ENCODE measurements at regions not wholly inside any gene's neighbourhood (a gene's known extent, or its start where the extent isn't known, plus 50 kb on each side); places are given as distances from the start of the nearest gene placed in this dataset.
"Not testable (repeated sequence)": the region's sequence is repeated elsewhere in the genome, so short reads cannot be mapped to it uniquely, and the experiment has no call there.

- no peaks in the 10 kb centered on the region for H3K36me3 Mint-ChIP-seq (ENCODE audit: low read depth)
- H3K9me3 Mint-ChIP-seq (ENCODE audit: low read depth): peaks cover 44% of the 10 kb centered on the region
- H3K27me3 Mint-ChIP-seq (ENCODE audit: low read depth): no peaks in the 10 kb centered on the region
- no peak overlapping the region for H3K4me3 Mint-ChIP-seq (ENCODE audit: unreplicated experiment)
- TF ChIP-seq CTCF (IDR thresholded peaks at IDR 0.05): no peak
- no peak for DNase-seq (ENCODE audit: low spot score)
- H3K4me1 Mint-ChIP-seq (ENCODE audit: low read depth): no peaks in the 10 kb centered on the region
- no peak overlapping the region for H3K27ac Mint-ChIP-seq (ENCODE audit: unreplicated experiment)
Observed at GRCh38 chrX:125678258-125678657, 358.6 kb downstream of the TEX13C start.

- Mint-ChIP-seq H3K4me1 (ENCODE audit: low read depth) (no peaks in the 10 kb centered on the region), H3K36me3 (ENCODE audit: low read depth) (no peaks in the 10 kb centered on the region), H3K27ac (ENCODE audit: unreplicated experiment) (no peak overlapping the region), H3K27me3 (ENCODE audit: low read depth) (no peaks in the 10 kb centered on the region), H3K4me3 (ENCODE audit: unreplicated experiment) (no peak overlapping the region), H3K9me3 (ENCODE audit: low read depth) (peaks cover 52% of the 10 kb centered on the region)
- no peak for DNase-seq (ENCODE audit: low spot score)
- no peak for TF ChIP-seq CTCF (IDR thresholded peaks at IDR 0.05)
Observed at GRCh38 chrX:125680366-125680765, 360.7 kb downstream of the TEX13C start.

GRCh38 chrX:125681058-125681457 is 361.4 kb downstream of the TEX13C start:
- Mint-ChIP-seq H3K4me1 (ENCODE audit: low read depth) (no peaks in the 10 kb centered on the region), H3K36me3 (ENCODE audit: low read depth) (no peaks in the 10 kb centered on the region), H3K27ac (ENCODE audit: unreplicated experiment) (no peak overlapping the region), H3K27me3 (ENCODE audit: low read depth) (no peaks in the 10 kb centered on the region), H3K4me3 (ENCODE audit: unreplicated experiment) (no peak overlapping the region), H3K9me3 (ENCODE audit: low read depth) (peaks cover 48% of the 10 kb centered on the region)
- DNase-seq (ENCODE audit: low spot score): no peak
- no peak for TF ChIP-seq CTCF (IDR thresholded peaks at IDR 0.05)

GRCh38 chrX:125681507-125681906 is 361.8 kb downstream of the TEX13C start:
- TF ChIP-seq CTCF (IDR thresholded peaks at IDR 0.05): no peak
- Mint-ChIP-seq H3K36me3 (ENCODE audit: low read depth) (no peaks in the 10 kb centered on the region), H3K9me3 (ENCODE audit: low read depth) (peaks cover 46% of the 10 kb centered on the region), H3K4me1 (ENCODE audit: low read depth) (no peaks in the 10 kb centered on the region), H3K27me3 (ENCODE audit: low read depth) (no peaks in the 10 kb centered on the region), H3K4me3 (ENCODE audit: unreplicated experiment) (no peak overlapping the region), H3K27ac (ENCODE audit: unreplicated experiment) (no peak overlapping the region)
- no peak for DNase-seq (ENCODE audit: low spot score)

- H3K27me3 Mint-ChIP-seq (ENCODE audit: low read depth); H3K27ac Mint-ChIP-seq (ENCODE audit: unreplicated experiment); H3K4me3 Mint-ChIP-seq (ENCODE audit: unreplicated experiment); H3K36me3 Mint-ChIP-seq (ENCODE audit: low read depth); H3K4me1 Mint-ChIP-seq (ENCODE audit: low read depth): not testable (repeated sequence)
- H3K9me3 Mint-ChIP-seq (ENCODE audit: low read depth): peaks cover 15% of the 10 kb centered on the region
- peak; percentile 83 for DNase-seq (ENCODE audit: low spot score)
Observed at GRCh38 chrX:125690522-125690921, 370.9 kb downstream of the TEX13C start.

GRCh38 chrX:125694171-125694570 is 374.5 kb downstream of the TEX13C start:
- DNase-seq (ENCODE audit: low spot score): no peak
- no peak overlapping the region for H3K27ac Mint-ChIP-seq (ENCODE audit: unreplicated experiment)
- peaks cover 11% of the 10 kb centered on the region for H3K9me3 Mint-ChIP-seq (ENCODE audit: low read depth)
- TF ChIP-seq CTCF (IDR thresholded peaks at IDR 0.05): no peak
- H3K4me3 Mint-ChIP-seq (ENCODE audit: unreplicated experiment): no peak overlapping the region
- H3K4me1 Mint-ChIP-seq (ENCODE audit: low read depth): no peaks in the 10 kb centered on the region
- no peaks in the 10 kb centered on the region for H3K27me3 Mint-ChIP-seq (ENCODE audit: low read depth)
- no peaks in the 10 kb centered on the region for H3K36me3 Mint-ChIP-seq (ENCODE audit: low read depth)

All from chondrocyte (in vitro differentiated cells).